ENCODE measurements at regions not wholly inside any gene's neighbourhood (a gene's known extent, or its start where the extent isn't known, plus 50 kb on each side); places are given as distances from the start of the nearest gene placed in this dataset.

DNA sequence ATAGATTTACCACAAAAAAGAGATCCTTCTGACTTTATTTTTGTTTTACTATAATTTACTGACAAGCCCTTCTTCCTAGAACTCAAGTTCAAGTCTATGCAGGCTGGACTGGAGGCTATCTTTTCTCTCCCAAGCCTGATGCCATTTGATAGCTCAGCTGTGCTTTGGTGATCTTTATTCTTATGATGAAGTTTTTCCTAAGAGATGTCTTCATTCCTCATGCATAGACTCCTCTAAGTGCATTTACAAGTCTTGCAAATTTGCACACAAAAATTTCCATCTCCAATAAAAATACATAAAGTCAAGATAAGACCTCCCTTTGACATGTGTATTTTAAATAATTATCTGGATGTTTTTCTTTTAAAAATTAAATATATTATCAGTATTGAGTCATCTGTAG, 167.4 kb upstream of the ETAA1 start:
- Histone ChIP-seq H3K4me3 (ENCODE audit: low read depth in 2 of 2, low read length in 2 of 2) (no peak overlapping the region), H3K4me1 (ENCODE audit: control insufficient read depth, insufficient read depth, low read length) (no peaks in the 10 kb centered on the region), H3K27me3 (ENCODE audit: control insufficient read depth, insufficient read depth, low read length) (no peaks in the 10 kb centered on the region), H3K9me3 (ENCODE audit: control insufficient read depth, insufficient read depth, low read depth, low read length) (no peaks in the 10 kb centered on the region), H3K36me3 (ENCODE audit: control insufficient read depth, insufficient read depth, low read length) (no peaks in the 10 kb centered on the region), H3K27ac (ENCODE audit: low read length) (no peak overlapping the region)
- intact Hi-C loops (cut with micrococcal nuclease; ENCODE audit: unreplicated experiment) (no loop called here), in situ Hi-C loops (cut with HindIII; ENCODE audit: low pct_unique_long_range_greater_than_20kb, low sequenced_read_pairs) (no loop called here)
- no TSS peak for BruUV-seq (replicated peaks)
- DNase-seq (ENCODE audit: low read depth, low spot score) = no peak
- TF ChIP-seq POLR2AphosphoS5 (IDR thresholded peaks at IDR 0.05; ENCODE audit: low read depth, low read length) (no peak), TCF7L2 (IDR thresholded peaks at IDR 0.05; ENCODE audit: low read depth, low read length) (no peak), SIN3A (IDR thresholded peaks at IDR 0.05; ENCODE audit: borderline replicate concordance, insufficient read depth, low read depth, low read length) (no peak)
- TF ChIP-seq, protein P1, sequence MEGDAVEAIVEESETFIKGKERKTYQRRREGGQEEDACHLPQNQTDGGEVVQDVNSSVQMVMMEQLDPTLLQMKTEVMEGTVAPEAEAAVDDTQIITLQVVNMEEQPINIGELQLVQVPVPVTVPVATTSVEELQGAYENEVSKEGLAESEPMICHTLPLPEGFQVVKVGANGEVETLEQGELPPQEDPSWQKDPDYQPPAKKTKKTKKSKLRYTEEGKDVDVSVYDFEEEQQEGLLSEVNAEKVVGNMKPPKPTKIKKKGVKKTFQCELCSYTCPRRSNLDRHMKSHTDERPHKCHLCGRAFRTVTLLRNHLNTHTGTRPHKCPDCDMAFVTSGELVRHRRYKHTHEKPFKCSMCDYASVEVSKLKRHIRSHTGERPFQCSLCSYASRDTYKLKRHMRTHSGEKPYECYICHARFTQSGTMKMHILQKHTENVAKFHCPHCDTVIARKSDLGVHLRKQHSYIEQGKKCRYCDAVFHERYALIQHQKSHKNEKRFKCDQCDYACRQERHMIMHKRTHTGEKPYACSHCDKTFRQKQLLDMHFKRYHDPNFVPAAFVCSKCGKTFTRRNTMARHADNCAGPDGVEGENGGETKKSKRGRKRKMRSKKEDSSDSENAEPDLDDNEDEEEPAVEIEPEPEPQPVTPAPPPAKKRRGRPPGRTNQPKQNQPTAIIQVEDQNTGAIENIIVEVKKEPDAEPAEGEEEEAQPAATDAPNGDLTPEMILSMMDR (IDR thresholded peaks at IDR 0.05) = no peak
- TF ChIP-seq, protein P2, sequence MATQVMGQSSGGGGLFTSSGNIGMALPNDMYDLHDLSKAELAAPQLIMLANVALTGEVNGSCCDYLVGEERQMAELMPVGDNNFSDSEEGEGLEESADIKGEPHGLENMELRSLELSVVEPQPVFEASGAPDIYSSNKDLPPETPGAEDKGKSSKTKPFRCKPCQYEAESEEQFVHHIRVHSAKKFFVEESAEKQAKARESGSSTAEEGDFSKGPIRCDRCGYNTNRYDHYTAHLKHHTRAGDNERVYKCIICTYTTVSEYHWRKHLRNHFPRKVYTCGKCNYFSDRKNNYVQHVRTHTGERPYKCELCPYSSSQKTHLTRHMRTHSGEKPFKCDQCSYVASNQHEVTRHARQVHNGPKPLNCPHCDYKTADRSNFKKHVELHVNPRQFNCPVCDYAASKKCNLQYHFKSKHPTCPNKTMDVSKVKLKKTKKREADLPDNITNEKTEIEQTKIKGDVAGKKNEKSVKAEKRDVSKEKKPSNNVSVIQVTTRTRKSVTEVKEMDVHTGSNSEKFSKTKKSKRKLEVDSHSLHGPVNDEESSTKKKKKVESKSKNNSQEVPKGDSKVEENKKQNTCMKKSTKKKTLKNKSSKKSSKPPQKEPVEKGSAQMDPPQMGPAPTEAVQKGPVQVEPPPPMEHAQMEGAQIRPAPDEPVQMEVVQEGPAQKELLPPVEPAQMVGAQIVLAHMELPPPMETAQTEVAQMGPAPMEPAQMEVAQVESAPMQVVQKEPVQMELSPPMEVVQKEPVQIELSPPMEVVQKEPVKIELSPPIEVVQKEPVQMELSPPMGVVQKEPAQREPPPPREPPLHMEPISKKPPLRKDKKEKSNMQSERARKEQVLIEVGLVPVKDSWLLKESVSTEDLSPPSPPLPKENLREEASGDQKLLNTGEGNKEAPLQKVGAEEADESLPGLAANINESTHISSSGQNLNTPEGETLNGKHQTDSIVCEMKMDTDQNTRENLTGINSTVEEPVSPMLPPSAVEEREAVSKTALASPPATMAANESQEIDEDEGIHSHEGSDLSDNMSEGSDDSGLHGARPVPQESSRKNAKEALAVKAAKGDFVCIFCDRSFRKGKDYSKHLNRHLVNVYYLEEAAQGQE (IDR thresholded peaks at IDR 0.05; ENCODE audit: insufficient read depth in 1 of 2, low read depth in 2 of 2, low read length in 1 of 2) = no peak
- POLR2A ChIA-PET = no interaction called here
- no peak for ATAC-seq
- CTCF ChIA-PET = no interaction called here

DNA sequence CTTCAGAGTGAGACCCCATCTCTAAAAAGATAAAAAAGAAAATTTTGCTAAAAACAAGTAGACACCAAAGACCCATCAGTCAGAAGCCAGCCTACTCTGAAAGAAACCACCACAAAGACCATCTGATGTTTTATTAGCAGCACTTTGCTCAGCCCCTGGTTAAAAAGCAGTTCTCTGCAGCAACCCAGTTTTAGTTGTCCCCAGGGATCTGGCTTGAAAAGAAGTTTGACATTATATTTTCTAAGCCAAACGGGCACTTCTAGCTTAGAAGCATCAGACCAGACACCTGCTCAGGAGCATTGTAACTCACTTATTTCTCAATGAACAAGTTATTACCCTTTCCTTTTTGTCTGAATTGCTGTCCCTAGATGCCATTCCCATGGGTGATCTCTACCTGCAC, 164.2 kb upstream of the ETAA1 start:
- DNase-seq (ENCODE audit: low read depth, low spot score) = no peak

DNA sequence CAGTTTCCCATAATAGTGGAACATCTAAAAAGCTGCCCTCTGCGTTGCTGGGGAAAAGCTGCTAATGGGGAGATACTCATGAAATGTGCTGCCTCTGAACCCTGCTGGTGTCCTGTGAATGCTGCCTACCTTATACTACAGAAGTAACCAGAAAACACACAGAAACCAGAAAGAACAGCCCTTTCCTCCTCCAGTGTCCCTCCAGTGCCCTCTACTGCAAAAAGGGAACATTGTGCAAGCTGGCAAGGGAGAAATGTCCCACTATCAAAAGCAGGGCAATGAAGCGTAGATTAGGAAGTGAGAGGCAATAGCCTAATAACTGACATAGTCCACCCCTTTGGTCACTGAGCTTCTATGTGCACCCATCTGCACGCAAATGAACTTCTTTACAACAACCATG, 162.7 kb upstream of the ETAA1 start:
- DNase-seq (ENCODE audit: low read depth, low spot score) (no peak), ATAC-seq (no peak)
- TF ChIP-seq TCF7L2 (IDR thresholded peaks at IDR 0.05; ENCODE audit: low read depth, low read length) (no peak), SIN3A (IDR thresholded peaks at IDR 0.05; ENCODE audit: borderline replicate concordance, insufficient read depth, low read depth, low read length) (no peak), POLR2AphosphoS5 (IDR thresholded peaks at IDR 0.05; ENCODE audit: low read depth, low read length) (no peak)
- TF ChIP-seq, protein P1 (IDR thresholded peaks at IDR 0.05) = peak; percentile 34; the same call in 1 of the 2 replicates
- TF ChIP-seq, protein P2 (IDR thresholded peaks at IDR 0.05; ENCODE audit: insufficient read depth in 1 of 2, low read depth in 2 of 2, low read length in 1 of 2) = no peak
- Histone ChIP-seq H3K4me1 (ENCODE audit: control insufficient read depth, insufficient read depth, low read length) (no peaks in the 10 kb centered on the region), H3K36me3 (ENCODE audit: control insufficient read depth, insufficient read depth, low read length) (no peaks in the 10 kb centered on the region), H3K9me3 (ENCODE audit: control insufficient read depth, insufficient read depth, low read depth, low read length) (no peaks in the 10 kb centered on the region), H3K27ac (ENCODE audit: low read length) (no peak overlapping the region), H3K4me3 (ENCODE audit: low read depth in 2 of 2, low read length in 2 of 2) (no peak overlapping the region), H3K27me3 (ENCODE audit: control insufficient read depth, insufficient read depth, low read length) (no peaks in the 10 kb centered on the region)
- BruUV-seq (replicated peaks) = no TSS peak
- intact Hi-C loops (cut with micrococcal nuclease; ENCODE audit: unreplicated experiment) = no loop called here
- POLR2A ChIA-PET = no interaction called here
- CTCF ChIA-PET = no interaction called here
- in situ Hi-C loops (cut with HindIII; ENCODE audit: low pct_unique_long_range_greater_than_20kb, low sequenced_read_pairs) = no loop called here

More for the DNA sequence above, 164.2 kb upstream of the ETAA1 start:
- H3K27ac ChIP-seq (ENCODE audit: low read length) = no peak overlapping the region
- ChIA-PET POLR2A (no interaction called here), CTCF (no interaction called here)
- in situ Hi-C loops (cut with HindIII; ENCODE audit: low pct_unique_long_range_greater_than_20kb, low sequenced_read_pairs) = no loop called here
- no peak overlapping the region for H3K4me3 ChIP-seq (ENCODE audit: low read depth in 2 of 2, low read length in 2 of 2)
- H3K4me1 ChIP-seq (ENCODE audit: control insufficient read depth, insufficient read depth, low read length) = no peaks in the 10 kb centered on the region
- BruUV-seq (replicated peaks) = no TSS peak
- H3K36me3 ChIP-seq (ENCODE audit: control insufficient read depth, insufficient read depth, low read length) = no peaks in the 10 kb centered on the region
- no peaks in the 10 kb centered on the region for H3K27me3 ChIP-seq (ENCODE audit: control insufficient read depth, insufficient read depth, low read length)
- intact Hi-C loops (cut with micrococcal nuclease; ENCODE audit: unreplicated experiment) = no loop called here
- no peak for ATAC-seq
- TF ChIP-seq SIN3A (IDR thresholded peaks at IDR 0.05; ENCODE audit: borderline replicate concordance, insufficient read depth, low read depth, low read length) = no peak
- no peaks in the 10 kb centered on the region for H3K9me3 ChIP-seq (ENCODE audit: control insufficient read depth, insufficient read depth, low read depth, low read length)
